NCI-H128 (cell line): ENCODE measurements at regions not wholly inside any gene's neighbourhood (a gene's known extent, or its start where the extent isn't known, plus 50 kb on each side); places are given as distances from the start of the nearest gene placed in this dataset.

Source experiments
- DNase-seq: peaks from one replicate; lab custom pipeline; 2025; ENCODE audit not compliant: unreplicated experiment; lab: John Stamatoyannopoulos, UW

DNA sequence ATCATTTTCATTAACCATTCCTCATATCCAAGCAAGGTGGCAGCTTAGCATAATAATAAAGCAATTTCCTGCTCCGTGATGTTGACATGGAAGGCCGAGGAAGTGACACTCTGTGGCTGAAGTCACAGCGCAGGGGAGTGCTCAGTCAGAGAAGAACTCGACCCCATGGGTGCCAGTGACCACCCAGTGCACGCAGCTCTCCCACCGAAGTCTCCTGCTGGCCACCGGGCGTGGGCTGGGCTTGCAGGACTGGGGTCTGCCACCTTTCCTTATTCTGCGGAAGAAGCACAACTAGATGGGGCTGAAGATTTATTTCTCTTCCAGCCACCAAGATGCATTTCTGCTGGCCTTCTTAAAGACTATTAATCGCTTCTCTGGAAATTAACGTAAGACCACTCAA is 132.1 kb upstream of the SPACA7 start:
- no peak for DNase-seq

DNA sequence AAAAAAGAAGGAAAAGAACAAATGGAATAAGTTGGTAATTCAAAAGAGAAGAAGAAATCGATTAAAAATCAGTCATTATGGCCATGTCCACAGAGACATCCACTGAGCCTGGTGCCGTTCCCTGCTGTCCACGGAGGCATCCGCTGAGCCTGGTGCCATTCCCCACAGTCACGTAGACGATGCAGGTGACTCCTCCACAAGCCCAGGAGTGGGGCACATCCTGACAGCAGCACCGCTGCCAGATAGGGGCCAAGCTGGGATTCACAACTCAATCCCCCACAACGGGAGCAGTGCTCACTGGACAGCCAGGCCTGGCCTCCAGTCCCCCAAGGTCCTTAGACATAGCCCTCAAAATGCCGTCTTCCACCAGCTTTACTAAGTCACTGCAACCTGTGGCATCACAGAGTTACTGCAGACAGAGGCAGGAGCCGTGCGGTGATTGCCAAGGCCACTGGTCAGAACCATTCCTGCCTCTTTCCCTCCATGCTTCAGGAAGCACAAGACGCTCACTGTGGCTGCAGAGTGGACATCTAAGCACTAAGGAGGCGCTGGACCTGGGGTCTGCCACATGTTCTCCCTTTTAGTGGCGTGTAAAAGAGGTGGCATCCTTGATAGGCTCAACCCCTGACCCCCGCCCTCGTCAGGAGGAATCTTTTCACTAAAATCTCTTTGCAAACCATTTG is 131.5 kb upstream of the SPACA7 start:
- DNase-seq: no peak

DNA sequence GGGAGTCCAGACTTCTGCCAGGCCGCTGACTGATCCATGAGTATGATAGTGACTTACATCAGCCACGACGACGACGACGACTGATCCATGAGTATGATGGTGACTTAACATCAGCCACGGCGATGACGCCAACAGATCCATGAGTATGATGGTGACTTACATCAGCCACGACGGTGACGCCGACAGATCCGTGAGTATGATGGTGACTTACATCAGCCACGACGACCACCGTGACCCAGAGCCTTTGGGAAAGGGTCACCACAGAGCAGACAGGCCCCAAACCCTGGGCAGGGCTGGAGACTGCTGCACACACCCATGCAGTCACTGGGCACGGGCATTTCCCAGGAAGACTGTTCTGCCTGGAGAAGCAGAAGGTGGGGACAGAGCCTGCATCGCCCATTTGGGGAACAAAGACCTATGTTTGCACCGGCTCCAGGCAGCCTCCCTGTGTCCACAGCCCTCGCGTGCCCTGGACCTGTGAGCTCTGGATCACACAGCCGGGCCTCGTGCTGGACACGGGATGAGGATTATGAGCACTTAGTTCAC is 130.9 kb upstream of the SPACA7 start:
- DNase-seq: no peak

DNA sequence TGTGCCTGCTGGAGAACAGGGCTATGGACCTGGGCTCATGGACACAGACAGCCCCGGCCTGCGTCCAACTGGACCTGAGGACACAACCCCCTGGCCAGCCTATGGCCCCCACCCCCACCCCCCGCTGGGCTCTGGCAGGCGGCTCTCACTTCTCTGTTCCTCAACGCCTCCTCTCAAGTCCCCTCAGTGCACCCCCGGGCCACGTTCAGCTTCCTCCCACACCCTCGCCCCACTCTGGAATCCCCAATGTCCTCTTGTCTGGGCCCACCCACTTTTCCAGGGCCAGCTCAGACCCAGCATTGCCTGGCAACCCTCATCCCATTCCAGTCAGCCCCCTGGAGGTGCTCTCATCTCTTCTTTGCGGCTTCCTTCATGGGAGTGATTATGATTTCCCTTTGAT is 130.2 kb upstream of the SPACA7 start:
- DNase-seq: no peak

DNA sequence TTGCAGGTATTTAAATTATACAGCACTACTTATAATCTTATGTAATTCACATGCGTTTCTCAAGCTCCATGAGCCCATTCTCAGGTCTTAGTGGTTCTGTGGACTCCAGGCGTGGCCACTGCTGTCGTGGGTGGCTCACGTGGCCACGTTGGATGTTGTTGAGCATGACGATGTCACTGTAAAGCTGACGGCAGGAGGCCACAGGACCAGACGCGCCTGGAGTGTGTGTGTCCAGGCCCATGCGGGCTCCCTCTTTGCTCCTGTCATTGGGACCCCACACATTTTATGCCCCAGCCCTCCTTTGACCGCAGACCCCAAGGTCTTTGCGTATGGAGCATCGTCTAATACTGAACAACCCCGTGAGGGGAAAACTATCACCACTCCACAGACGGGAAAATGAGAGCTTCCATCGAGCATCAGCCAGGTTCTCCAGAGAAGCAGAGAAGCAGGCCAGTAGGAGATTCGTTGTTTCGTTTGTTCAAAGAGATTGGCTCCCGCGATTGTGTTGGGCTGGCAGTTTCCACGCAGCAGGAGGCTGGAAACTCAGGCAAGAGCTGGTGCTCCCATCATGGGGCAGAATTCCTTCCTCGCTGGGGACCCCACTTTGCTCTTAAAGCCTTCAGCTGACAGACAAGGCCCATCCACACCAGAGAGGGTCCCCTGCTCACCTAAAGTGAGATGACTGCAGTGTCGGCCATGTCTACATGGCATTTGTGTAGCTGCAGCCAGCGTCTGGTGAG is 129.3 kb upstream of the SPACA7 start:
- no peak for DNase-seq

DNA sequence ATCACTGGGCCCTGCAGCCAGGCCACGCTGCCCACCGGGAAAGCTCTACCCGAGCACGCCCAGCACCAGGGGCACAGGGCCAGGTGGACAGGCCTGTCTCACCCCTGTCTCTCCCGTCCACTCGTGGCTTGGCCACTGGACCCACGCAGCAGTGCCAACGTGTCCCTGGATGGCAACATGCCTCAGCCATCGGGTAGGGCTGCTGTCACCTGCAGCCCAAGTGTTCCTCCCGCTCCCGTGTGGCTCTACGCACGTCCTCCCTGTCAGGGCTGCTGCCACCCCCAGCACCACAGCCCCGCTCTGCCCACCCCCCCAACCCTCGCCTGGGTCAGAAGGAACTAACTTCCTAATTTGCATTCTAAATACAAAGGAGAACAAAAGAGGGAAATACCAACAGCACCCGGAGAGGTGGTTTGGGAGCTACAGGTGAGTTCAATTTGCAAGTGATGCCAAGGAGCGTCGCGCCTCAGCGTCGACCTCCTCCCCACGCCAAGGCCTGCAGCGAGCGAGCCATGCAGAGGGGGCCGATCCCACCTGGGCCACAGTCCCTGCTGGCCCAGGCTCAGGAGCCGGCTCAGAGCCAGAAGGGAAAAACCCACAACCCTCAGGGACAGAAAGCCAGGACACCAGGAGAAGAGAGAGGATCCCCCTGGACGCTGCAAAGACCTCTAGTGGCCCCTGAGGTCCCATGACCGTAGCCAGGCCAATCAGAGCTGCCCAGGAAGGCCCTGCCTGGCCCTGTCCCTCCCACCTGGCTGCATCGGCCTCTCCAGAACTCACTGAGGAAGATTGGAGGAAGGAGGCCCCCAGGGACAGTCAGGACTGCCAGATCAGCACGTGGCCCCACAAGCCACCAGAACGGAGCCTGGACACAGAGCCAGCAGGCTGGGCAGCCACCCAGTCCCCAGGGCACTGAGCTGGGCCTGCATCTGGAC is 128.4 kb upstream of the SPACA7 start:
- DNase-seq: no peak

DNA sequence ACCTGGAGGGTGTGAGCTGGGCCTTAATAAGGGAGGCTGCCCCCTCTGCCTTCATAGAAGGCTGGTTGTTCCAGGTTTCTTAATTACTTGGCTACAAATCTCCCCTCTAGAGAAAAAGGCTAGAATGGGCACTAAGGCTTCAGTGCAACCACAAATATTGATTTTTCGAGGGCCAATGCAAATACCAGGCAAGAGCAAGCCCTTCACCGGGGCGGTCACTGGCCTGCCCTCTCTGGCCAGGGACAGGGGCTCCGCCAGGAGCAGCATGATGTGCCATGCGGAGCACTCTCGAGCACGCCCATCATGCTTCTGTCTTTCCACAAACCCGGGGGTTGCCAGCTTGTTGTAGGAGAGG is 127.8 kb upstream of the SPACA7 start:
- no peak for DNase-seq

DNA sequence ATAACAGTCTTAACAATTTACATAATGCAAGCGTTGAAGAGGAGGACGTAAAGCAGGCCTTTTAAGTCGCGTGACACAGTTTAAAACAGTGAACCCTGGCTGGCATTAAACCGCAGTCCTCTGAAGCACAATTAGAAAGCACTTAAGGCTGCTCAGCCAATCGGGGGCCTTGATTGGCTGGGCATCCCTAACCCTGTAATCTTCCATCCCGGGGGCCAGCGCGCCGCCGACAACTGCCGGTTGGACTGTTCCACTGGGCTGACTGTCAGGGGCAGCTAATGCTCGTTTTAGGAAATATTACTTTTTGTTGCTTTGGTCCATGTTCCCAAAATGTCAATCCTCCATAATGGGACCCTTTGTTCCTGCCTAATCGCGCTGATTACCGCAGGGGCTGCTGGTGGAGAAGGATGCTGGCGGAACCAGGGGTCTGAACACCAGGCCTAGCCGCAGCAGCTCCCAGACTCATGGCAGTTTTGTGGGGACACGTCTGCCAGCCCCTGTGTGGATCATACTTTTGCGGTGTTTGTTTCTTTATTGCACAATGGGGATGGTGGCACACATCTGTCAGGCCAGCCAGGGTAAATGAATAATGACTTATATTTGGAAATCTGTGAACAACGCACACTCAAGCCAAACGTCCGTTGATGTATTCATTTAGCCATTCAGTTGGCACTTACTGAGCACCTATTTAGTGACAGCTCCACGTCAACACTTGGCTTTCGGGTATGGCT is 127.1 kb upstream of the SPACA7 start:
- no peak for DNase-seq

DNA sequence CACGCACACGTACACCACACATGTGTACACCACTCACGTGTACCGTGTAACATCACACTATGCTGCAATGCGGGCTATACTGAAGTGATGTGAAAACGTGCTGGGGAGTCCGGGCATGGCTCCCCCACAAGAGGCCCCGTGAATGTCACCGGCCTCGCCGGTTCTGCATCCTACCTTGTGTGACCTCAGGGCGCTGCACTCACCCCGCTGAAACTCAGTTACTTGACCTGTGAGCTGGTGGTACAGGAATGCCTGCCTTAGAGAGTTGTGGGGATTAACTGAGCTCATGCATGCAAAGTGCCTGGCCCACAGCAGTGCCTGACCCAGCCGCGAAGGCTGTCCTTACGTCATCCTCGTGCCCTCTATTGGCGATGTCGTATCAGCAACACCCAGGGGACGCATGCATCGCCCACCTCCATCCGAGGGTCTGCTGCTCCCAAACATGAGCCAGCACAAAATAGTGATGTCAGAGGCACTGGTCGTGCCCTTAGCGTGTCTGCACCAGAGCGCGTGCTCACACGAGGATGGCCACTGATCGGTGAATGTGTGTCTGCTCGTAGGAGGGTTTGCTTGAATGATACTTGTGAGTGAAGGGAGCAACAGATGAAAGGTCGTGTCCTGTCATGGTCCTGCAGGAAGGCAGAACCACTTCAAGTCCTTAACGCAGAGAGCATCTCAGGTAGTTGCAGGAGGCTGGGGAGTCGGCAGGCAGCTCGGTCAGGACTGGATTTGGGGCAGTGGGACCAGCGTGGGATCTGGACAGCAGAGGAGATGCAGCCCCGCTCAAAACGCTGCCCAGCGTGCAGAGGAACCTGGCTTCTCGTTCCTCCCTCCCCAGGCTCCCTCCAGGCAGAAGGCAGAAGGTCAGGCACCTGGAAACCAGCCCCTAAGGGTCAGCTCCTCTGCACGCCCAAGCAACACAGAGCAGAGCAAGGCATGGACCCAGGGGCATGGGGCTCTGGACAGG is 126.2 kb upstream of the SPACA7 start:
- no peak for DNase-seq

DNA sequence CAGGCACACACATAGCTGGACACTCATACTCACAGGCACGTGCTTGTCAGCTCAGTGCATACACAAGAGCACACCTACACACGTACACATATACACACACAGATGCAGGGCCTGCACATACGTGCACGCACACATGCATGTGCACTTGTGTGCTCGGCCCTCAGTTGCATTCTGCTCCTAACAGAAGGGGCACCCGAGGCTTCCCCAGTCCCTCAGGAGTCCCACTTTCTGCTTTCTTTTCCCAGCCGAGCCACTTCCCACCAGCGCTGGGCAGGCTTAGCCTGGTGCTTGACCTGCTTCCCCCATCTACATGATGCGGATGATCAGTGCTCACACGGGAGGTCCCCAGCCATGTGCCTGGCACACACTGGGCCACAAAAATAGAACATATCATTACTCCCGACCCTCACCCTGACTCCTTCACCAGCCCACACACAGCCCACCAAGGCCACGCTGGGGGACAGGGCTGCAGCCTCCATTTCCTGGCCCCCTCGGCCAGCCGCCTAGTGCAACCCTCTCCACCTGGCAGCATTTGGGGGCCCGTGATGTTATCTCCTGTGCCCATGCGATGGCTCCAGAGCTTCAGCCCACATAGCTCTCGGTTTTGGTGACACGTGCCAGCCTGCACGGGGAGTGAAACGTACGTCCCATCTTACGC is 125.2 kb upstream of the SPACA7 start:
- DNase-seq: no peak

DNA sequence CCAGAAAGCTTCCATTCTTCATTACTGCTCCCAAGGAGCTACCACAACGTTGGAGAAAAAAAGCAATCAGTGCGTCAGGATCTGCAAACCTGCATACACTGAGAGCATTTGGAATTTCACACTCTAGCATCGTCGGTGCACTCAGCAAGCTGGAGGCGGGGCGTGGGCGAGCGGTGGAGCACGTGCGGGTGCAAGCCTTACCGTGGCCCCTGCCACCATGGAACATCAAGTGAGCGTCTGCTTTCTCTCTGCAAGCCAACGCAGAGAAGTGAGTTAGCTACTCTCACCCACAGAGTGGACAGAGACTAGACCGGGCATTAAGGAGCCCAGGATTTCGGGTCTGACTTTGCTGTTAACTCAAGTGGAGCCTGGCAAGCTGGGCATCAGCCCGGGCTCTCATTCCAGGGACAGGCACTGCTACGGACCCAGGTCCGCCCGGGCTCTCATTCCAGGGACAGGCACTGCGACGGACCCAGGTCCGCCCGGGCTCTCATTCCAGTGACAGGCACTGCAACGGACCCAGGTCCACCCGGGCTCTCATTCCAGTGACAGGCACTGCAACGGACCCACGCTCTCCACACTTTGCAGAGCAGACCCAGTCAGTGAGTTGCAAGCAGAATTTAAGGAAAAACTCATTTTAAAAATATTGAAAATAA is 124.1 kb upstream of the SPACA7 start:
- DNase-seq: no peak

DNA sequence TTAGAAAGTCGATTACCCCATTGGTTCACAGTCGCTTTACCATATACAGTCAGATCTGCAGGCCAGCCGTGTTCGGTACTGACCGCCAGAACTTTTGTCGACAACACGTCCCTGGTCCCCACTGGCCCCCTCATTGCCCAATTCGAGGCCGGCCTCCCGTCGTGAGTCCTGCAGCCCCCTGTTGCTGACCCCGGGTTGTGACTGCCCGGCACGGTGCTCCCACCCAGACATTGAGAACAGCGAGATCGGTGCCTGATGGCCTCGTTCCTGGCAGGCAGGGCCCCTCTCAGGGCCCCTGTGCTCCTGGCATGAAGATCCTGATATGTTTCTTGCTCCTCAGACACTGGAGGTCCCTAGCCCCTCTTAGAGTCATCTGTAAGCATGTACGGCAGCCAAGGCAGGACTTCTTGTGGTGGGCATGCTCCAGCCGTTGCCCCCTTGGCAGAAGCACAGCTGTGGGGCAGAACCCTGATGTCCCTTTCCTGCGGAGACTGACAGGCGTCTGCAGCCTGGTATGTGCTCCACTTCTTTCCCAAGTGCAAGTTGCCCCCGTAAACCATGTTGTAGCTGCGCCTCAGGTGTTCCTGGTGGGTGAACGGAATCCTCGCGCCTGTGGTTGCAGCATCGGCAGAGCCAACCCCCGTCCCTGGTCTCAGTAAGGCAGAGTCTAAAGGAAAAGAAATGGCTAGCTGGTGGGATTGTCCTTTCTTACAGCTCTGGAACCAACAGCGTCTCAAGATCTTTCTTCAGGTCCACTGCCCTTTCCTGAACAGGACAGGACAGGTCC is 123.2 kb upstream of the SPACA7 start:
- no peak for DNase-seq

DNA sequence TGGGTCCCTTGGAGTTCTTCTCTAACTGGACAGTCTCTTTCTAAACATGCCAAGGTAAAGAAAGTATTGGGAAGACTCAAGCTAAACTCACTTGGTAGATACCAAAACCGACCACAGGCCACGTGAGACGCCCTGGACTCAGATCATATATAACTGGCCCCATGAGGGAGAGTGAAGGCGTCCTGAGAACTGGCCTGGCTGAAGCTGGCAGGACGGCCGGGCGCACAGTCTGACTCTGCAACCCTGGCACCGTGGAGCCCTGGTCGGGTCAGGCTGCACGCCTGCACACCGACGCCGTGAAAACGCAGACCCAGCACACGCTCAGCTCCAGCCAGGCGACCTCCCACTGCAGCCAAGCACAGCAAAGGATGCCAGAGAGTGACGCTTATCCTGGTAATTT is 122.5 kb upstream of the SPACA7 start:
- no peak for DNase-seq

DNA sequence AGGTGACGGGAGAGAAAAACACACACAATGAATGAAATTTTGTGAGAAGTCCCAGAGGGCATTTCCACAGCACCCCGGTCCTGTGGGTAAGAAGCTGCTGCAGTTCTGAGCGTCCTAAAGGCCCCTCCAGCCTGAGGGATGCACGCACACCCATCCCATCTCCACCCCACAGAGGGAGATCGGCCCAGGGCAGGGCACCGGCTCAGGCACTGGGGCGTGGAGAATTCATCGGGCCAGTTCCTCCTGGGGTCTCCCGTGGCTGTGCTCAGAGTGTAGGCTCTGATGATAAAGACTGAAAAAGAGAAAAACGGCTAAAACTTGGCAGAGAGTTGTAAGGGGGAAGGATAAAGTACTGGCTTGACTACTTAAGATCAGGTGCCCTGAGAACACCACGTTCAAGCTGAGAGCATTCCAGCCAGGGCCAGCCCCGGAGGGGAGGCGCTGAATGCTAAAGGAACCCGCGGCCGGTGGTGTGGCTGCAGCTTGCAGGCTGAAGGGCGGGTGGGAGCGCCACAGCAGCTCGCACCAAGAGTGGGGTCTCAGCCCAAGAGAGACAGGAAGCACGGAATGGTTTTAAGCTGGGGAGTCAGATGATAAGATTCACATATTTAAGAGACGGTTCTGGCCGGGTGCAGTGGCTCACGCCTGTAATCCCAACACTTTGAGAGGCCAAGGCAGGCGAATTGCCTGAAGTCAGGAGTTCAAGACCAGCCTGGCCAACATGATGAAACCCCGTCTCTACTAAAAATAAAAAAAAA is 121.9 kb upstream of the SPACA7 start:
- DNase-seq: no peak

DNA sequence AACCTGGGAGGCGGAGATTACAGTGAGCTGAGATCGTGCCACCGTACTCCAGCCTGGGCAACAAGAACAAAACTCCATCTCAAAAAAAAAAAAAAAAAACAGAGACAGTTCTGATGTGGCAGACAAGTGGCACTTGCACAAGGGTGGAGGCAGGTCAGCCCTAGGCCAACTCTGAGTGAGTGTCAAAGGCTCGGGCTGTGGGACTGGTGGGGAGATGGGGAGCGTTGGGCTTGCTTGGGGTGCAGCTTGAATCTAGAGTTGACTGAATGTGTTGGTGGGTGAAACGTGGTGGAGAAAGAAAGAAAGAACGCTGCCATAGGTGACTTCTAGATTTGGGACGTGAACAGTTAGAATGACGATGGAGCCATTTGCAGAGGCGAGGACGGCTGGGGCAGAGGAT is 121.3 kb upstream of the SPACA7 start:
- DNase-seq: no peak

DNA sequence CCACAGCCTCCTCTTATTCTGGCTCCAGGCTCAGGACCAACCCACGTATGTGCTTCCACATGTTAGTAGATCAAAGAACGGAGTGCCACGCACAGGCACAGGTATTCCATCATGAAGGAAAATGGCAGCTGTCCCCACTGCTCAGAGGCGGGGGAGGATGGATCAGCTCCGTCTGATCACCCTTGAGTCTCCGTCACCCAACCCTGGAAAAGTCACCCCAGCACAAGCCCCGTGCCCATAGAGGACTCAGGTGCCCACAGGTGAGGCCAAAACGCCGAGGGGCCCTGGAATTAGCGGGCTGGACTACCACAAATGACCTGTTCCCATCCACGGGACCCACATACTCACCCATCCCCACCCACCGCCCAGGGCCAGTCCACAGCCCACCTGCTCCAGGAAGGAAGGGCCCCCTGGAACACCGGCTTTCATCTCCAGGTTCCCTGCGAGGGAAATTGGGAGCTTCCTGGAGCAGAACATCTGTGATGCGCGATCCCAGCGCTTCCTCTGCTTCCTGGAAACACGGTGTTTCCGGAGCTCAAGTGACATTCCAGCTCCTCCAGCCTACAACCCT is 120.5 kb upstream of the SPACA7 start:
- DNase-seq: no peak
